MV-4-11 (cell line): ENCODE measurements at regions not wholly inside any gene's neighbourhood (a gene's known extent, or its start where the extent isn't known, plus 50 kb on each side); places are given as distances from the start of the nearest gene placed in this dataset.
"Not testable (repeated sequence)": the region's sequence is repeated elsewhere in the genome, so short reads cannot be mapped to it uniquely, and the experiment has no call there.

ENCODE experiments used
- DNase-seq: peaks from one replicate; lab custom pipeline; 2025; lab: John Stamatoyannopoulos, UW

DNA sequence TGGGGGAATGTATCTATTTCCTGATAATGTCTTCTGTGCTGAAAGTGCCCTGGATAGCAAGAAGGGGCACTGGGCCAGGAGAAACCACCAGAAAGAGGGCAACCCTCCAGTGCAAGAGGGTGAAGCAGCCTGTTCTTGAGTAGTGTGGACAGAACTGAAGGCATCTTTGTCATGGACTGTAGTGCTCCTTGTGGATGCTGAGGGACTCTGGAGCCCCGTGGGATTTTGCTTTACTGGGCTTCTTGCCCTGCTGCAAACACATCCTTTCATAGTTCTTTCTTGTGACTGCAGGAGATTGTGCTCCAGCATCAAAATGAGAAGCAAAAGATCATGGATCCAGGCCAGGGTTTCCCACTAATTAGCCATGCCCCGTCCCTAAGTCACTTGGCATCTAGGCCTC is 300.6 kb downstream of the ZNF326 start:
- no peak for DNase-seq

- DNase-seq, result no peak
Observed at GRCh38 chr1:90291431-90292216, 296.7 kb downstream of the ZNF326 start.

GRCh38 chr1:90282811-90283210 is 287.9 kb downstream of the ZNF326 start:
- no peak for DNase-seq

DNA sequence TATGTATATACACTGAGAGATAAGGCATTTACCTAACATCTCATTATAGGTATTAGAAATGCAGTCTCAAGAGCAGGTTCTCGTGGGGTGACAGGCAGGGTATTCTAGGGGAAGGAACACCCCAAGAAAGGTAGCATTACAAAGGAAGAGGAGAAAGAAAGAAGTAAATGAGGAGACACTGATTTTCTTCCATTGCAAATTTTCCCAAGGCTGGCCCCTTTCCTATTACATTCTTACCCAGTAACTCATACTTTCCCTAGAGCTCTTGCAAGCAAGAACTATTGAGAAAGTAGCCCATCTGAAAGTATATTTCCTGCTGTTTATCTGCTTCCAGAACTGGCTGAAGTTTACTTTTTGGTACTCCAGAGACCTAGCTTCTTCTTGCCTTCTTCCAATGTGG is 287.0 kb downstream of the ZNF326 start:
- DNase-seq, result not testable (repeated sequence)

- DNase-seq, result no peak
Observed at GRCh38 chr1:90277270-90277669, 282.4 kb downstream of the ZNF326 start.

- DNase-seq, result no peak
Observed at GRCh38 chr1:90274376-90274775, 279.5 kb downstream of the ZNF326 start.

GRCh38 chr1:90273241-90273774 is 278.4 kb downstream of the ZNF326 start:
- no peak for DNase-seq

- no peak for DNase-seq
Observed at GRCh38 chr1:90262791-90263190, 267.9 kb downstream of the ZNF326 start.

DNA sequence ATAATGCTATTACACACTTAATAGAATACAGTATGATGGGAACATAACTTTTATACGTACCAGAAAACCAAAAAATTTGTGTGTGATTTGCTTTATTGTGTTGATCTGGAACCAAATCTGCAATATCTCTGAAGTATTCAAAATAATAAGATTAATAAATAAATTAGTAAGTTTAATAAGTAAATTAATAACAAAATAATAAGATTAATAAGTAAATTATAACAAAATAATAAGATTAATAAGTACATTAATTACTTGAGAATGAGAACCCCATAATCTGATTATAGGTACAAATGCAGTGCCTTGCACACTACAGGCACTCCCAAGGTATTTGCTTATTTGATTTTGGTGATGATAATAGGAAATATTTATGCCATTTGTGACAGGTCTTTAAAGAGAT is 267.4 kb downstream of the ZNF326 start:
- DNase-seq, result no peak

- no peak for DNase-seq
Observed at GRCh38 chr1:90246069-90246468, 251.2 kb downstream of the ZNF326 start.

GRCh38 chr1:90236493-90236892 is 241.6 kb downstream of the ZNF326 start:
- no peak for DNase-seq

- DNase-seq, result no peak
Observed at GRCh38 chr1:90223401-90223800, 228.5 kb downstream of the ZNF326 start.

DNA sequence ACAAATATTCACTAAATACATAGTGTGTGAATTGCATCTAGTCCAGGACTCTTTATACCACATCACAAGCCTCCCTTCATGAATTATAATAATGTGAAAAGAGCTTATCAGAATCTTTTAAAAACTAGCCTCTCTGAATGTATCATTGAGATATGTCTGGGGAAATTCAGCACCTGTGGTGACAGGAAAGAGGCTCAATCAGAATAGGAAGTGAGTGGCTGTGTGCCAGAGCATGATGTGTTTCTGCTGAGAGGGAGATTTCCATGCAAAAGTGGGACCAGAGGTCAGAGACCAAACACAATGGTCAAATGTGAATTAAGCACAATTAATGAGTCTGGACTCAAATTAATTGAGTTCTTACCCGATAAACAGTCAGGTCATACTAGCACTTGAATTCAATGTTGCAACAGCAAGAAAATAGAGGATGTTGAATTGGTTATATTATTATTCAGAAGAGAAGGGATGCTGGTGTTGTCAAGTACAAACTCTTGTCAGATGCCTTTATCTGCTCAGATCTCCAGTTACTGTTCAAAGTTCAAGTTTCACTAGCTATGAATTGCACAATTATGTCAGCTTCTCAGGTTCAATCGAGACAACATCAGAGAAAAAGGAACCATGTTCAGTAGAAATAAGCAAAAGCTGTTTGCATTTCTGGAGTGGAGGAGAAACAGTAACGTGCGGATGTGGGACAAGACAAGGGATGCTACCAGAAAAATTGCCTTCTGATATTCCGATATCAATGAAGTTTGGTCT is 226.2 kb downstream of the ZNF326 start:
- DNase-seq, result no peak

GRCh38 chr1:90220496-90220895 is 225.6 kb downstream of the ZNF326 start:
- DNase-seq, result no peak

DNA sequence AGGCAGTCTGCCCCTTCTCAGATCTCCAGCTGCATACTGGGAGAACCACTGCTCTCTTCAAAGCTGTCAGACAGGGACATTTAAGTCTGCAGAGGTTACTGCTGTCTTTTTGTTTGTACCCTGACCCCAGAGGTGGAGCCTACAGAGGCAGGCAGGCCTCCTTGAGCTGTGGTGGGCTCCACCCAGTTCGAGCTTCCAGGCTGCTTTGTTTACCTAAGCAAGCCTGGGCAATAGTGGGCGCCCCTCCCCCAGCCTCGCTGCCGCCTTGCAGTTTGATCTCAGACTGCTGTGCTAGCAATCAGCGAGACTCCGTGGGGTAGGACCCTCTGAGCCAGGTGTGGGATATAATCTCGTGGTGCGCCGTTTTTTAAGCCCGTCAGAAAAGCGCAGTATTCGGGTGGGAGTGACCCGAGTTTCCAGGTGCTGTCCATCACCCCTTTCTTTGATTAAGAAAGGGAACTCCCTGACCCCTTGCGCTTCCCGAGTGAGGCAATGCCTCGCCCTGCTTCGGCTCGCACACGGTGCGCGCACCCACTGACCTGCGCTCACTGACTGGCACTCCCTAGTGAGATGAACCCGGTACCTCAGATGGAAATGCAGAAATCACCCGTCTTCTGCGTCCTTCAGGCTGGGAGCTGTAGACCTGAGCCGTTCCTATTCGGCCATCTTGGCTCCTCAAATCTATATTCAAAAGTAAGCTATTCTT is 224.4 kb downstream of the ZNF326 start:
- DNase-seq, result not testable (repeated sequence)

- no peak for DNase-seq
Observed at GRCh38 chr1:90210633-90211491, 216.0 kb downstream of the ZNF326 start.

GRCh38 chr1:90208949-90209348 is 214.0 kb downstream of the ZNF326 start:
- no peak for DNase-seq

DNA sequence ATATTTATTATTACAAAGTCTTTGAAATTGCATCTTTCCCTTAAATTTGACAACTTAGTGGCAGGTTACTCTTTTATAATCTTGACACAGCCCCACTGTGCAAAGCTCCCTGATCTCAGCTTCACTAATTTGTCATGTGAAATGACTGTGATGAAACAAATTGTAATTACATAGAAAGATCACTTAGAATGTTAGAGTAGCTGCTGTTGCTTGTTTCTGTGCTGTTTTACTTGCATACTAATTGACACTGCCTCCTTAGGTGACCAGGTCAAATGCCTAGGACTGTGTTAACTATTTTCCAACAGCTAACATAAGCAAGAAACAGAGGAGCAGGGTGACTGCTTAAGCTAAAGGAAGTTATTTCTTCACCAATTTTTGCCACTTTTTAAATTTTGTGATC is 211.3 kb downstream of the ZNF326 start:
- DNase-seq, result no peak

- DNase-seq, result peak; percentile 41
Observed at GRCh38 chr1:90204780-90205179, 209.9 kb downstream of the ZNF326 start.

- no peak for DNase-seq
Observed at GRCh38 chr1:90204023-90204590, 209.2 kb downstream of the ZNF326 start.
